ENCODE measurements at regions not wholly inside any gene's neighbourhood (a gene's known extent, or its start where the extent isn't known, plus 50 kb on each side); places are given as distances from the start of the nearest gene placed in this dataset.
A peak's percentile ranks its signal among the peaks of the same experiment; 100 is the strongest.
"Not testable (repeated sequence)": the region's sequence is repeated elsewhere in the genome, so short reads cannot be mapped to it uniquely, and the experiment has no call there.

GRCh38 chr2:187996630-187997029 lies 295.0 kb upstream of the GULP1 start:
- no peak for DNase-seq

GRCh38 chr2:188000189-188000588 lies 291.5 kb upstream of the GULP1 start:
- DNase-seq: no peak

GRCh38 chr2:188003800-188004199 lies 287.9 kb upstream of the GULP1 start:
- DNase-seq: no peak

GRCh38 chr2:188013767-188014166 lies 277.9 kb upstream of the GULP1 start:
- no peak for DNase-seq

- DNase-seq: no peak
Observed at GRCh38 chr2:188016917-188017316, 274.8 kb upstream of the GULP1 start.

- no peak for DNase-seq
Observed at GRCh38 chr2:188022389-188022788, 269.3 kb upstream of the GULP1 start.

- DNase-seq: no peak
Observed at GRCh38 chr2:188023035-188023434, 268.6 kb upstream of the GULP1 start.

- DNase-seq: no peak
Observed at GRCh38 chr2:188024811-188025210, 266.9 kb upstream of the GULP1 start.

- DNase-seq: no peak
Observed at GRCh38 chr2:188028739-188029138, 262.9 kb upstream of the GULP1 start.

GRCh38 chr2:188032306-188032705 lies 259.4 kb upstream of the GULP1 start:
- DNase-seq: no peak

GRCh38 chr2:188032786-188033185 lies 258.9 kb upstream of the GULP1 start:
- no peak for DNase-seq

GRCh38 chr2:188033240-188033639 lies 258.4 kb upstream of the GULP1 start:
- DNase-seq: not testable (repeated sequence)

- DNase-seq: not testable (repeated sequence)
Observed at GRCh38 chr2:188034102-188034501, 257.6 kb upstream of the GULP1 start.

GRCh38 chr2:188035377-188035776 lies 256.3 kb upstream of the GULP1 start:
- DNase-seq: not testable (repeated sequence)

GRCh38 chr2:188036786-188037185 lies 254.9 kb upstream of the GULP1 start:
- DNase-seq: not testable (repeated sequence)

GRCh38 chr2:188039307-188039706 lies 252.4 kb upstream of the GULP1 start:
- DNase-seq: no peak

- DNase-seq: no peak
Observed at GRCh38 chr2:188042412-188042811, 249.3 kb upstream of the GULP1 start.

GRCh38 chr2:188045016-188045415 lies 246.7 kb upstream of the GULP1 start:
- DNase-seq: no peak

- DNase-seq: no peak
Observed at GRCh38 chr2:188046437-188046836, 245.2 kb upstream of the GULP1 start.

GRCh38 chr2:188047735-188048134 lies 243.9 kb upstream of the GULP1 start:
- no peak for DNase-seq

- DNase-seq: no peak
Observed at GRCh38 chr2:188050726-188051125, 240.9 kb upstream of the GULP1 start.

- no peak for DNase-seq
Observed at GRCh38 chr2:188051706-188052105, 240.0 kb upstream of the GULP1 start.

GRCh38 chr2:188065386-188065785 lies 226.3 kb upstream of the GULP1 start:
- no peak for DNase-seq

- DNase-seq: peak; percentile 1
Observed at GRCh38 chr2:188068093-188068492, 223.6 kb upstream of the GULP1 start.

GRCh38 chr2:188076149-188077056 lies 215.3 kb upstream of the GULP1 start:
- DNase-seq: peak; percentile 43
